Hepatocyte (in vitro differentiated cells): ENCODE measurements at regions not wholly inside any gene's neighbourhood (a gene's known extent, or its start where the extent isn't known, plus 50 kb on each side); places are given as distances from the start of the nearest gene placed in this dataset.

Experiments used
- CTCF ChIP-seq: fragments of 200-600 bp; sonication (generic); IDR thresholded peaks from 2 replicates; pipeline ENCODE4 v1.5.1; 2016; ENCODE audit warnings: antibody characterized with exemption, mild to moderate bottlenecking; ENCODE audit not compliant: poor library complexity
- EZH2phosphoT487 ChIP-seq: fragments of 200-600 bp; sonication (generic); IDR thresholded peaks from one replicate; pipeline ENCODE4 v1.6.1; 2018; ENCODE audit warnings: antibody characterized with exemption, mild to moderate bottlenecking, low read depth, moderate library complexity; ENCODE audit not compliant: unreplicated experiment, severe bottlenecking

GRCh38 chr1:3981746-3982505 is 81.9 kb upstream of the C1orf174 start:
- TF ChIP-seq CTCF = no peak
- TF ChIP-seq EZH2phosphoT487 = no peak
